GM18507 (cell line): ENCODE measurements at regions not wholly inside any gene's neighbourhood (a gene's known extent, or its start where the extent isn't known, plus 50 kb on each side); places are given as distances from the start of the nearest gene placed in this dataset.
A peak's percentile ranks its signal among the peaks of the same experiment; 100 is the strongest.

Experiments used
- DNase-seq: peaks from one replicate; pipeline ENCODE4 v3.0.0; 2011; ENCODE audit warnings: low read depth; ENCODE audit not compliant: insufficient read length; ENCODE audit errors: extremely low spot score
- FAIRE-seq: peaks from 2 replicates; lab custom pipeline; 2011; peaks lifted over from hg19 to GRCh38; lab: Jason Lieb, UNC

GRCh38 chr15:66615846-66616245 lies 50.0 kb upstream of the LCTL start:
- FAIRE-seq = no peak
- no peak for DNase-seq

GRCh38 chr15:66617137-66618090 lies 51.6 kb upstream of the LCTL start:
- DNase-seq = no peak
- FAIRE-seq = no peak

- peak; percentile 42 for DNase-seq
- FAIRE-seq = peak; percentile 75
Observed at GRCh38 chr15:66619152-66619903, 53.5 kb upstream of the LCTL start.

GRCh38 chr15:66620341-66620740 lies 54.5 kb upstream of the LCTL start:
- DNase-seq = no peak
- no peak for FAIRE-seq

- DNase-seq (no peak), FAIRE-seq (no peak)
Observed at GRCh38 chr15:66620744-66621344, 55.0 kb upstream of the LCTL start.

GRCh38 chr15:66621491-66622467 lies 56.0 kb upstream of the LCTL start:
- FAIRE-seq (no peak), DNase-seq (no peak)

GRCh38 chr15:66622591-66623022 lies 56.8 kb upstream of the LCTL start:
- FAIRE-seq = no peak
- no peak for DNase-seq

GRCh38 chr15:66623801-66624453 lies 58.1 kb upstream of the LCTL start:
- DNase-seq (no peak), FAIRE-seq (no peak)

GRCh38 chr15:66625531-66625930 lies 59.7 kb upstream of the LCTL start:
- FAIRE-seq (no peak), DNase-seq (no peak)

- DNase-seq = no peak
- no peak for FAIRE-seq
Observed at GRCh38 chr15:66625974-66626373, 60.2 kb upstream of the LCTL start.

- DNase-seq (no peak), FAIRE-seq (no peak)
Observed at GRCh38 chr15:66628976-66629723, 63.4 kb upstream of the LCTL start.

GRCh38 chr15:66629817-66630576 lies 64.2 kb upstream of the LCTL start:
- FAIRE-seq = no peak

GRCh38 chr15:66630801-66631351 lies 65.1 kb upstream of the LCTL start:
- FAIRE-seq (no peak), DNase-seq (no peak)

More at GRCh38 chr15:66629817-66630576, 64.2 kb upstream of the LCTL start:
- DNase-seq = no peak

GRCh38 chr15:66631616-66632263 lies 65.9 kb upstream of the LCTL start:
- no peak for FAIRE-seq

GRCh38 chr15:66633041-66633937 lies 67.5 kb upstream of the LCTL start:
- DNase-seq = no peak
- no peak for FAIRE-seq

More at GRCh38 chr15:66631616-66632263, 65.9 kb upstream of the LCTL start:
- no peak for DNase-seq

GRCh38 chr15:66633938-66634250 lies 68.1 kb upstream of the LCTL start:
- no peak for DNase-seq
- no peak for FAIRE-seq
